ENCODE measurements at regions not wholly inside any gene's neighbourhood (a gene's known extent, or its start where the extent isn't known, plus 50 kb on each side); places are given as distances from the start of the nearest gene placed in this dataset.

GRCh38 chr6:9606435-9607134 lies 808.3 kb downstream of the TFAP2A start:
- Histone ChIP-seq H3K36me3 (ENCODE audit: control insufficient read depth, insufficient read depth, low read length) (no peaks in the 10 kb centered on the region), H3K4me3 (ENCODE audit: insufficient read depth, low read depth, low read length, poor library complexity, severe bottlenecking) (no peak overlapping the region), H3K27ac (ENCODE audit: insufficient read depth, low read length, poor library complexity, severe bottlenecking) (no peak overlapping the region), H3K9me3 (ENCODE audit: control insufficient read depth, low read length) (no peaks in the 10 kb centered on the region), H3K27me3 (replicated peaks; ENCODE audit: control insufficient read depth, insufficient read depth, low read length, poor library complexity, severe bottlenecking) (no peaks in the 10 kb centered on the region), H3K4me1 (ENCODE audit: control insufficient read depth, insufficient read depth, low read length, poor library complexity, severe bottlenecking) (no peaks in the 10 kb centered on the region)
- no peak for DNase-seq

- Histone ChIP-seq H3K4me3 (ENCODE audit: insufficient read depth, low read depth, low read length, poor library complexity, severe bottlenecking) (no peak overlapping the region), H3K27me3 (replicated peaks; ENCODE audit: control insufficient read depth, insufficient read depth, low read length, poor library complexity, severe bottlenecking) (no peaks in the 10 kb centered on the region), H3K9me3 (ENCODE audit: control insufficient read depth, low read length) (no peaks in the 10 kb centered on the region), H3K4me1 (ENCODE audit: control insufficient read depth, insufficient read depth, low read length, poor library complexity, severe bottlenecking) (no peaks in the 10 kb centered on the region), H3K27ac (ENCODE audit: insufficient read depth, low read length, poor library complexity, severe bottlenecking) (no peak overlapping the region), H3K36me3 (ENCODE audit: control insufficient read depth, insufficient read depth, low read length) (no peaks in the 10 kb centered on the region)
- DNase-seq: no peak
Observed at GRCh38 chr6:9594746-9595145, 820.1 kb downstream of the TFAP2A start.

- H3K36me3 ChIP-seq (ENCODE audit: control insufficient read depth, insufficient read depth, low read length): no peaks in the 10 kb centered on the region
- H3K27ac ChIP-seq (ENCODE audit: insufficient read depth, low read length, poor library complexity, severe bottlenecking): no peak overlapping the region
- DNase-seq: no peak
- H3K9me3 ChIP-seq (ENCODE audit: control insufficient read depth, low read length): no peaks in the 10 kb centered on the region
- no peak overlapping the region for H3K4me3 ChIP-seq (ENCODE audit: insufficient read depth, low read depth, low read length, poor library complexity, severe bottlenecking)
- H3K27me3 ChIP-seq (replicated peaks; ENCODE audit: control insufficient read depth, insufficient read depth, low read length, poor library complexity, severe bottlenecking): no peaks in the 10 kb centered on the region
- H3K4me1 ChIP-seq (ENCODE audit: control insufficient read depth, insufficient read depth, low read length, poor library complexity, severe bottlenecking): no peaks in the 10 kb centered on the region
Observed at GRCh38 chr6:9593554-9593953, 821.3 kb downstream of the TFAP2A start.

- no peak overlapping the region for H3K4me3 ChIP-seq (ENCODE audit: insufficient read depth, low read depth, low read length, poor library complexity, severe bottlenecking)
Observed at GRCh38 chr6:9583753-9584352, 831.0 kb downstream of the TFAP2A start.

GRCh38 chr6:9581155-9581554 lies 833.7 kb downstream of the TFAP2A start:
- Histone ChIP-seq H3K36me3 (ENCODE audit: control insufficient read depth, insufficient read depth, low read length) (no peaks in the 10 kb centered on the region), H3K27ac (ENCODE audit: insufficient read depth, low read length, poor library complexity, severe bottlenecking) (no peak overlapping the region), H3K27me3 (replicated peaks; ENCODE audit: control insufficient read depth, insufficient read depth, low read length, poor library complexity, severe bottlenecking) (no peaks in the 10 kb centered on the region), H3K4me1 (ENCODE audit: control insufficient read depth, insufficient read depth, low read length, poor library complexity, severe bottlenecking) (no peaks in the 10 kb centered on the region), H3K4me3 (ENCODE audit: insufficient read depth, low read depth, low read length, poor library complexity, severe bottlenecking) (no peak overlapping the region), H3K9me3 (ENCODE audit: control insufficient read depth, low read length) (no peaks in the 10 kb centered on the region)
- DNase-seq: no peak

More at GRCh38 chr6:9583753-9584352, 831.0 kb downstream of the TFAP2A start:
- Histone ChIP-seq H3K9me3 (ENCODE audit: control insufficient read depth, low read length) (no peaks in the 10 kb centered on the region), H3K36me3 (ENCODE audit: control insufficient read depth, insufficient read depth, low read length) (no peaks in the 10 kb centered on the region), H3K27me3 (replicated peaks; ENCODE audit: control insufficient read depth, insufficient read depth, low read length, poor library complexity, severe bottlenecking) (no peaks in the 10 kb centered on the region), H3K4me1 (ENCODE audit: control insufficient read depth, insufficient read depth, low read length, poor library complexity, severe bottlenecking) (no peaks in the 10 kb centered on the region), H3K27ac (ENCODE audit: insufficient read depth, low read length, poor library complexity, severe bottlenecking) (no peak overlapping the region)
- no peak for DNase-seq

- Histone ChIP-seq H3K36me3 (ENCODE audit: control insufficient read depth, insufficient read depth, low read length) (no peaks in the 10 kb centered on the region), H3K27me3 (replicated peaks; ENCODE audit: control insufficient read depth, insufficient read depth, low read length, poor library complexity, severe bottlenecking) (no peaks in the 10 kb centered on the region), H3K27ac (ENCODE audit: insufficient read depth, low read length, poor library complexity, severe bottlenecking) (no peak overlapping the region), H3K4me1 (ENCODE audit: control insufficient read depth, insufficient read depth, low read length, poor library complexity, severe bottlenecking) (no peaks in the 10 kb centered on the region), H3K4me3 (ENCODE audit: insufficient read depth, low read depth, low read length, poor library complexity, severe bottlenecking) (no peak overlapping the region), H3K9me3 (ENCODE audit: control insufficient read depth, low read length) (no peaks in the 10 kb centered on the region)
- no peak for DNase-seq
Observed at GRCh38 chr6:9576521-9576920, 838.4 kb downstream of the TFAP2A start.

GRCh38 chr6:9566096-9566495 lies 848.8 kb downstream of the TFAP2A start:
- no peaks in the 10 kb centered on the region for H3K4me1 ChIP-seq (ENCODE audit: control insufficient read depth, insufficient read depth, low read length, poor library complexity, severe bottlenecking)
- H3K9me3 ChIP-seq (ENCODE audit: control insufficient read depth, low read length): no peaks in the 10 kb centered on the region
- no peak for DNase-seq
- H3K27ac ChIP-seq (ENCODE audit: insufficient read depth, low read length, poor library complexity, severe bottlenecking): no peak overlapping the region
- H3K4me3 ChIP-seq (ENCODE audit: insufficient read depth, low read depth, low read length, poor library complexity, severe bottlenecking): no peak overlapping the region
- H3K27me3 ChIP-seq (replicated peaks; ENCODE audit: control insufficient read depth, insufficient read depth, low read length, poor library complexity, severe bottlenecking): no peaks in the 10 kb centered on the region
- no peaks in the 10 kb centered on the region for H3K36me3 ChIP-seq (ENCODE audit: control insufficient read depth, insufficient read depth, low read length)

GRCh38 chr6:9564021-9564420 lies 850.9 kb downstream of the TFAP2A start:
- Histone ChIP-seq H3K4me1 (ENCODE audit: control insufficient read depth, insufficient read depth, low read length, poor library complexity, severe bottlenecking) (no peaks in the 10 kb centered on the region), H3K27me3 (replicated peaks; ENCODE audit: control insufficient read depth, insufficient read depth, low read length, poor library complexity, severe bottlenecking) (no peaks in the 10 kb centered on the region), H3K36me3 (ENCODE audit: control insufficient read depth, insufficient read depth, low read length) (no peaks in the 10 kb centered on the region), H3K4me3 (ENCODE audit: insufficient read depth, low read depth, low read length, poor library complexity, severe bottlenecking) (no peak overlapping the region), H3K9me3 (ENCODE audit: control insufficient read depth, low read length) (no peaks in the 10 kb centered on the region), H3K27ac (ENCODE audit: insufficient read depth, low read length, poor library complexity, severe bottlenecking) (no peak overlapping the region)
- DNase-seq: no peak

GRCh38 chr6:9563568-9563967 lies 851.3 kb downstream of the TFAP2A start:
- no peaks in the 10 kb centered on the region for H3K36me3 ChIP-seq (ENCODE audit: control insufficient read depth, insufficient read depth, low read length)
- H3K4me1 ChIP-seq (ENCODE audit: control insufficient read depth, insufficient read depth, low read length, poor library complexity, severe bottlenecking): no peaks in the 10 kb centered on the region
- no peaks in the 10 kb centered on the region for H3K27me3 ChIP-seq (replicated peaks; ENCODE audit: control insufficient read depth, insufficient read depth, low read length, poor library complexity, severe bottlenecking)
- no peak for DNase-seq
- H3K4me3 ChIP-seq (ENCODE audit: insufficient read depth, low read depth, low read length, poor library complexity, severe bottlenecking): no peak overlapping the region
- H3K9me3 ChIP-seq (ENCODE audit: control insufficient read depth, low read length): no peaks in the 10 kb centered on the region
- H3K27ac ChIP-seq (ENCODE audit: insufficient read depth, low read length, poor library complexity, severe bottlenecking): no peak overlapping the region

GRCh38 chr6:9554806-9555205 lies 860.1 kb downstream of the TFAP2A start:
- no peak for DNase-seq
- H3K4me1 ChIP-seq (ENCODE audit: control insufficient read depth, insufficient read depth, low read length, poor library complexity, severe bottlenecking): no peaks in the 10 kb centered on the region
- H3K27me3 ChIP-seq (replicated peaks; ENCODE audit: control insufficient read depth, insufficient read depth, low read length, poor library complexity, severe bottlenecking): no peaks in the 10 kb centered on the region
- H3K36me3 ChIP-seq (ENCODE audit: control insufficient read depth, insufficient read depth, low read length): no peaks in the 10 kb centered on the region
- no peaks in the 10 kb centered on the region for H3K9me3 ChIP-seq (ENCODE audit: control insufficient read depth, low read length)
- no peak overlapping the region for H3K27ac ChIP-seq (ENCODE audit: insufficient read depth, low read length, poor library complexity, severe bottlenecking)
- no peak overlapping the region for H3K4me3 ChIP-seq (ENCODE audit: insufficient read depth, low read depth, low read length, poor library complexity, severe bottlenecking)
